ENCODE measurements at regions not wholly inside any gene's neighbourhood (a gene's known extent, or its start where the extent isn't known, plus 50 kb on each side); places are given as distances from the start of the nearest gene placed in this dataset.

GRCh38 chr22:47384977-47385376 is 622.5 kb downstream of the TBC1D22A start:
- no peaks in the 10 kb centered on the region for H3K36me3 ChIP-seq
- no peak overlapping the region for H3K4me3 ChIP-seq
- H4K20me1 ChIP-seq = no peaks in the 10 kb centered on the region; a peak in 1 of 22 replicates
- no peaks in the 10 kb centered on the region for H3K27me3 ChIP-seq
- peaks cover 0 to under 1% (median 0%) of the 10 kb centered on the region in 10 experiments; a peak in 2 of 20 replicates for H3K4me1 ChIP-seq
- H3K9me3 ChIP-seq (replicated peaks in 1 of 11) = no peaks in the 10 kb centered on the region
- no peak overlapping the region for H3K9ac ChIP-seq
- TF ChIP-seq Cebpa-rat (IDR thresholded peaks at IDR 0.05) = no peak
- no peak overlapping the region for H3K4me2 ChIP-seq
- no peak overlapping the region for H3K27ac ChIP-seq

GRCh38 chr22:47382164-47382890 is 619.9 kb downstream of the TBC1D22A start:
- no peaks in the 10 kb centered on the region for H3K27me3 ChIP-seq
- no peak for TF ChIP-seq Cebpa-rat (IDR thresholded peaks at IDR 0.05)
- H3K36me3 ChIP-seq = no peaks in the 10 kb centered on the region
- no peaks in the 10 kb centered on the region; a peak in 1 of 22 replicates for H4K20me1 ChIP-seq
- no peak overlapping the region for H3K4me3 ChIP-seq
- H3K4me2 ChIP-seq = no peak overlapping the region
- peaks cover 0 to 11% (median 0%) of the 10 kb centered on the region in 11 experiments; a peak in 7 of 22 replicates for H3K9me3 ChIP-seq (replicated peaks in 1 of 11)
- no peak overlapping the region for H3K9ac ChIP-seq
- no peak overlapping the region for H3K27ac ChIP-seq
- H3K4me1 ChIP-seq = no peaks in the 10 kb centered on the region

GRCh38 chr22:47381240-47381639 is 618.8 kb downstream of the TBC1D22A start:
- no peak for TF ChIP-seq Cebpa-rat (IDR thresholded peaks at IDR 0.05)
- Histone ChIP-seq H4K20me1 (no peaks in the 10 kb centered on the region; a peak in 1 of 22 replicates), H3K4me3 (no peak overlapping the region), H3K4me2 (no peak overlapping the region), H3K27ac (no peak overlapping the region), H3K36me3 (no peaks in the 10 kb centered on the region), H3K9ac (no peak overlapping the region), H3K9me3 (replicated peaks in 1 of 11) (peaks cover 0 to 11% (median 0%) of the 10 kb centered on the region in 11 experiments; a peak in 7 of 22 replicates), H3K4me1 (no peaks in the 10 kb centered on the region), H3K27me3 (no peaks in the 10 kb centered on the region)

GRCh38 chr22:47380692-47381091 is 618.2 kb downstream of the TBC1D22A start:
- Histone ChIP-seq H3K4me1 (no peaks in the 10 kb centered on the region), H3K27ac (no peak overlapping the region), H4K20me1 (no peaks in the 10 kb centered on the region; a peak in 1 of 22 replicates), H3K36me3 (no peaks in the 10 kb centered on the region), H3K4me3 (no peak overlapping the region), H3K4me2 (no peak overlapping the region), H3K9ac (no peak overlapping the region), H3K27me3 (no peaks in the 10 kb centered on the region), H3K9me3 (replicated peaks in 1 of 11) (peaks cover 0 to 11% (median 0%) of the 10 kb centered on the region in 11 experiments; a peak in 7 of 22 replicates)
- no peak for TF ChIP-seq Cebpa-rat (IDR thresholded peaks at IDR 0.05)

- no peaks in the 10 kb centered on the region for H3K27me3 ChIP-seq
- no peak for TF ChIP-seq Cebpa-rat (IDR thresholded peaks at IDR 0.05)
- H3K4me3 ChIP-seq = no peak overlapping the region
- H3K4me2 ChIP-seq = no peak overlapping the region
- H3K36me3 ChIP-seq = no peaks in the 10 kb centered on the region
- peaks cover 0 to 11% (median 0%) of the 10 kb centered on the region in 11 experiments; a peak in 7 of 22 replicates for H3K9me3 ChIP-seq (replicated peaks in 1 of 11)
- H3K9ac ChIP-seq = no peak overlapping the region
- no peak overlapping the region for H3K27ac ChIP-seq
- no peaks in the 10 kb centered on the region; a peak in 1 of 22 replicates for H4K20me1 ChIP-seq
- H3K4me1 ChIP-seq = no peaks in the 10 kb centered on the region
Measured at GRCh38 chr22:47379037-47379436, 616.6 kb downstream of the TBC1D22A start.

- Histone ChIP-seq H3K27ac (no peak overlapping the region), H4K20me1 (no peaks in the 10 kb centered on the region; a peak in 1 of 22 replicates), H3K9me3 (replicated peaks in 1 of 11) (peaks cover 0 to 11% (median 0%) of the 10 kb centered on the region in 11 experiments; a peak in 7 of 22 replicates), H3K9ac (no peak overlapping the region), H3K4me1 (no peaks in the 10 kb centered on the region), H3K36me3 (no peaks in the 10 kb centered on the region), H3K4me2 (no peak overlapping the region), H3K27me3 (no peaks in the 10 kb centered on the region), H3K4me3 (no peak overlapping the region)
- no peak for TF ChIP-seq Cebpa-rat (IDR thresholded peaks at IDR 0.05)
Measured at GRCh38 chr22:47377926-47378560, 615.6 kb downstream of the TBC1D22A start.

GRCh38 chr22:47376901-47377505 is 614.6 kb downstream of the TBC1D22A start:
- H3K27me3 ChIP-seq = no peaks in the 10 kb centered on the region
- no peak overlapping the region for H3K4me2 ChIP-seq
- H3K4me3 ChIP-seq = no peak overlapping the region
- no peak overlapping the region for H3K27ac ChIP-seq
- H3K4me1 ChIP-seq = no peaks in the 10 kb centered on the region
- H3K9ac ChIP-seq = no peak overlapping the region
- H4K20me1 ChIP-seq = no peaks in the 10 kb centered on the region; a peak in 1 of 22 replicates
- peaks cover 0 to 11% (median 0%) of the 10 kb centered on the region in 11 experiments; a peak in 7 of 22 replicates for H3K9me3 ChIP-seq (replicated peaks in 1 of 11)
- TF ChIP-seq Cebpa-rat (IDR thresholded peaks at IDR 0.05) = no peak
- no peaks in the 10 kb centered on the region for H3K36me3 ChIP-seq

- no peak overlapping the region for H3K27ac ChIP-seq
- no peak overlapping the region for H3K4me3 ChIP-seq
- H3K9me3 ChIP-seq (replicated peaks in 1 of 11) = peaks cover 0 to 11% (median 0%) of the 10 kb centered on the region in 11 experiments; a peak in 7 of 22 replicates
- no peaks in the 10 kb centered on the region for H3K4me1 ChIP-seq
- H4K20me1 ChIP-seq = no peaks in the 10 kb centered on the region; a peak in 1 of 22 replicates
- no peaks in the 10 kb centered on the region for H3K36me3 ChIP-seq
- H3K4me2 ChIP-seq = no peak overlapping the region
- H3K9ac ChIP-seq = no peak overlapping the region
- no peaks in the 10 kb centered on the region for H3K27me3 ChIP-seq
- no peak for TF ChIP-seq Cebpa-rat (IDR thresholded peaks at IDR 0.05)
Measured at GRCh38 chr22:47376322-47376700, 613.9 kb downstream of the TBC1D22A start.

- H3K9ac ChIP-seq = no peak overlapping the region
- H4K20me1 ChIP-seq = no peaks in the 10 kb centered on the region; a peak in 1 of 22 replicates
- no peaks in the 10 kb centered on the region for H3K36me3 ChIP-seq
- TF ChIP-seq Cebpa-rat (IDR thresholded peaks at IDR 0.05) = no peak
- H3K4me3 ChIP-seq = no peak overlapping the region
- H3K9me3 ChIP-seq (replicated peaks in 1 of 11) = peaks cover 0 to 11% (median 0%) of the 10 kb centered on the region in 11 experiments; a peak in 7 of 22 replicates
- H3K4me1 ChIP-seq = no peaks in the 10 kb centered on the region
- no peaks in the 10 kb centered on the region for H3K27me3 ChIP-seq
- H3K4me2 ChIP-seq = no peak overlapping the region
- no peak overlapping the region for H3K27ac ChIP-seq
Measured at GRCh38 chr22:47375621-47376321, 613.3 kb downstream of the TBC1D22A start.
